GM12878 (cell line): ENCODE measurements at regions not wholly inside any gene's neighbourhood (a gene's known extent, or its start where the extent isn't known, plus 50 kb on each side); places are given as distances from the start of the nearest gene placed in this dataset.

Source experiments
- ATAC-seq: fragments of 200-7000 bp; cut with Tn5 transposase; 3 replicates; pipeline ENCODE4 v1.9.1; 2020; ENCODE audit warnings: mild to moderate bottlenecking, moderate library complexity
- BruUV-seq: library from RNA; stranded (reverse); fragments of 400-500 nt; replicated peaks from 2 replicates; lab custom pipeline; 2021; lab: Mats Ljungman, UMichigan
- CTCF ChIA-PET: fragments of 300-600 bp; sonication (Branson Sonifier 250); formaldehyde crosslinking; extraction: SDS; loops from one replicate; lab custom pipeline; 2021; ENCODE audit warnings: inconsistent platforms; lab: Yijun Ruan, JAX
- POLR2A ChIA-PET: fragments of 350-600 bp; formaldehyde crosslinking; extraction: SDS; loops from one replicate; lab custom pipeline; 2021; ENCODE audit warnings: inconsistent platforms; lab: Charles Lee
- RAD21 ChIA-PET: fragments of 300-600 bp; sonication (Branson Sonifier 250); formaldehyde crosslinking; loops from one replicate; lab custom pipeline; 2023; ENCODE audit warnings: antibody characterized with exemption; ENCODE audit not compliant: unreplicated experiment; lab: Charles Lee
- SMC1A ChIA-PET: fragments of 300-600 bp; sonication (Branson Sonifier 250); formaldehyde crosslinking; loops from one replicate; lab custom pipeline; 2023; ENCODE audit not compliant: unreplicated experiment, uncharacterized antibody; lab: Charles Lee
- DNase-seq: peaks from one replicate; pipeline ENCODE4 v3.0.0-alpha.2; 2011; ENCODE audit warnings: low read depth, low spot score
- FAIRE-seq: peaks from 3 replicates; lab custom pipeline; 2011; peaks lifted over from hg19 to GRCh38; lab: Jason Lieb, UNC
- H2AFZ ChIP-seq: 2 replicates; pipeline ENCODE4 v1.6.0; 2011; ENCODE audit warnings: low read depth, low read length, control low read depth; ENCODE audit not compliant: control insufficient read depth
- H3K27ac ChIP-seq: 2 replicates; pipeline ENCODE4 v1.5.1; 2011; ENCODE audit warnings: control low read depth; ENCODE audit not compliant: control insufficient read depth, insufficient read depth
- H3K27me3 ChIP-seq, 2 experiments: replicated peaks in 1 of 2; 2 replicates each; pipeline versions ENCODE4 v1.6.0 to v1.6.1; 2011; ENCODE audit warnings: low read length in 1 of 2; ENCODE audit not compliant: control insufficient read depth in 2 of 2, insufficient read depth in 2 of 2
- H3K36me3 ChIP-seq, 2 experiments: 2 replicates each; pipeline ENCODE4 v1.5.1; 2011; ENCODE audit warnings: low read length in 1 of 2; ENCODE audit not compliant: control insufficient read depth in 2 of 2, insufficient read depth in 2 of 2
- H3K4me1 ChIP-seq: 2 replicates; pipeline ENCODE4 v1.6.1; 2011; ENCODE audit warnings: mild to moderate bottlenecking, low read length, moderate library complexity, mixed read lengths; ENCODE audit not compliant: control insufficient read depth, insufficient read depth
- H3K4me2 ChIP-seq: 2 replicates; pipeline ENCODE4 v1.6.0; 2011; ENCODE audit warnings: control low read depth; ENCODE audit not compliant: control insufficient read depth, insufficient read depth
- H3K4me3 ChIP-seq: fragments of 200-600 bp; sonication (generic); 2 replicates; pipeline ENCODE4 v1.5.1; 2016
- H3K79me2 ChIP-seq: 2 replicates; pipeline ENCODE4 v1.6.0; 2011; ENCODE audit warnings: low read length; ENCODE audit not compliant: control insufficient read depth, insufficient read depth
- H3K9ac ChIP-seq: 2 replicates; pipeline ENCODE4 v1.8.0; 2011; ENCODE audit warnings: low read length, control low read depth, mixed read lengths; ENCODE audit not compliant: control insufficient read depth, insufficient read depth
- H3K9me3 ChIP-seq: replicated peaks from 3 replicates; pipeline ENCODE4 v1.5.1; 2011; ENCODE audit warnings: mild to moderate bottlenecking, low read length; ENCODE audit not compliant: control insufficient read depth, insufficient read depth
- H4K20me1 ChIP-seq: 2 replicates; pipeline ENCODE4 v1.6.0; 2011; ENCODE audit not compliant: control insufficient read depth, insufficient read depth
- CBFB ChIP-seq: IDR thresholded peaks from 2 replicates; pipeline ENCODE4 v1.6.1; 2016; ENCODE audit warnings: antibody characterized with exemption, low read depth
- CHD1 ChIP-seq: IDR thresholded peaks from 2 replicates; pipeline ENCODE4 v1.6.1; 2012; ENCODE audit warnings: low read depth, low read length, improper control_type of control experiment
- CHD2 ChIP-seq: IDR thresholded peaks from 2 replicates; pipeline ENCODE4 v1.6.1; 2011; ENCODE audit warnings: low read depth, low read length, improper control_type of control experiment, borderline replicate concordance
- CHD4 ChIP-seq: fragments of 200-600 bp; sonication (generic); IDR thresholded peaks from 2 replicates; pipeline ENCODE4 v1.6.1; 2016; ENCODE audit warnings: mild to moderate bottlenecking
- CUX1 ChIP-seq: IDR thresholded peaks from 2 replicates; pipeline ENCODE4 v1.6.1; 2012; ENCODE audit warnings: improper control_type of control experiment, low read depth, low read length; ENCODE audit not compliant: insufficient replicate concordance
- ESRRA ChIP-seq: IDR thresholded peaks from 2 replicates; pipeline ENCODE4 v1.6.1; 2012; ENCODE audit warnings: mild to moderate bottlenecking, low read length, improper control_type of control experiment
- NBN ChIP-seq: fragments of 450-650 bp; IDR thresholded peaks from 2 replicates; pipeline ENCODE4 v1.6.1; 2016
- NR2F1 ChIP-seq: fragments of 450-650 bp; conservative IDR thresholded peaks from 2 replicates; pipeline ENCODE4 v1.6.1; 2017; ENCODE audit warnings: mild to moderate bottlenecking
- POLR2AphosphoS5 ChIP-seq: IDR thresholded peaks from 2 replicates; pipeline ENCODE4 v1.6.1; 2011; ENCODE audit warnings: mild to moderate bottlenecking, low read length, inconsistent platforms
- RCOR1 ChIP-seq: conservative IDR thresholded peaks from 2 replicates; pipeline ENCODE4 v1.6.1; 2012; ENCODE audit warnings: low read depth, low read length, improper control_type of control experiment
- SMC3 ChIP-seq: IDR thresholded peaks from 2 replicates; pipeline ENCODE4 v1.6.1; 2011; ENCODE audit warnings: low read length, improper control_type of control experiment, borderline replicate concordance
- ZBTB33 ChIP-seq: fragments of 450-650 bp; IDR thresholded peaks from 2 replicates; pipeline ENCODE4 v1.6.1; 2017; ENCODE audit warnings: mild to moderate bottlenecking
- ZBTB40 ChIP-seq: fragments of 450-650 bp; IDR thresholded peaks from 2 replicates; pipeline ENCODE4 v1.6.1; 2016; ENCODE audit warnings: mild to moderate bottlenecking, moderate library complexity, borderline replicate concordance
- ZNF384 ChIP-seq: IDR thresholded peaks from 2 replicates; pipeline ENCODE4 v1.6.1; 2012; ENCODE audit warnings: low read depth, mild to moderate bottlenecking, low read length, improper control_type of control experiment, borderline replicate concordance
- WGBS: methylation state at CpG from one replicate; pipeline ENCODE4 v1.1.6; 2016; ENCODE audit warnings: low lambda C conversion rate; ENCODE audit not compliant: insufficient replicate concordance, insufficient coverage; ENCODE audit errors: missing lambda C conversion rate; 5-methylcytosine and 5-hydroxymethylcytosine counted together
- in situ Hi-C: fragments of 300-500 bp; cut with MboI; formaldehyde crosslinking; loops from 9 replicates; pipeline ENCODE4 v1.14.3; 2018; ENCODE audit warnings: mixed read lengths
- intact Hi-C: fragments of 100-400 bp; cut with micrococcal nuclease; formaldehyde crosslinking; loops from one replicate; pipeline ENCODE4 v1.14.2; 2022; ENCODE audit not compliant: unreplicated experiment

GRCh38 chr7:156497776-156498509 lies 142.6 kb upstream of the RNF32 start:
- Histone ChIP-seq H3K79me2 (no peaks in the 10 kb centered on the region), H3K4me2 (no peak overlapping the region), H3K36me3 (no peaks in the 10 kb centered on the region), H3K9me3 (no peaks in the 10 kb centered on the region), H2AFZ (no peak overlapping the region), H3K27me3 (no peaks in the 10 kb centered on the region), H4K20me1 (no peaks in the 10 kb centered on the region), H3K4me1 (no peaks in the 10 kb centered on the region), H3K27ac (no peak overlapping the region), H3K9ac (no peak overlapping the region), H3K4me3 (no peak overlapping the region)
- FAIRE-seq = no peak
- ChIA-PET POLR2A (interaction anchor here (0.9 kb wide), 1 partner anchor 47 kb away, joined by 3 read pairs; no protein-coding TSS in a partner anchor), SMC1A (no interaction called here), RAD21 (no interaction called here), CTCF (no interaction called here)
- in situ Hi-C loops = no loop called here
- no TSS peak for BruUV-seq
- intact Hi-C loops = no loop called here
- no peak for DNase-seq
- ATAC-seq = no peak
- 74% methylated on average over 17 of the region's 17 CpGs for WGBS
- TF ChIP-seq ZNF384 = no peak
- TF ChIP-seq CHD4 = no peak
- no peak for TF ChIP-seq NR2F1
- TF ChIP-seq SMC3 = no peak
- TF ChIP-seq ZBTB40 = no peak
- TF ChIP-seq RCOR1 = no peak
- TF ChIP-seq ZBTB33 = no peak
- TF ChIP-seq CHD2 = no peak
- no peak for TF ChIP-seq ESRRA
- TF ChIP-seq CHD1 = no peak
- TF ChIP-seq POLR2AphosphoS5 = no peak
- TF ChIP-seq CBFB = no peak
- TF ChIP-seq NBN = no peak
- no peak for TF ChIP-seq CUX1
